ENCODE measurements at regions not wholly inside any gene's neighbourhood (a gene's known extent, or its start where the extent isn't known, plus 50 kb on each side); places are given as distances from the start of the nearest gene placed in this dataset.

DNA sequence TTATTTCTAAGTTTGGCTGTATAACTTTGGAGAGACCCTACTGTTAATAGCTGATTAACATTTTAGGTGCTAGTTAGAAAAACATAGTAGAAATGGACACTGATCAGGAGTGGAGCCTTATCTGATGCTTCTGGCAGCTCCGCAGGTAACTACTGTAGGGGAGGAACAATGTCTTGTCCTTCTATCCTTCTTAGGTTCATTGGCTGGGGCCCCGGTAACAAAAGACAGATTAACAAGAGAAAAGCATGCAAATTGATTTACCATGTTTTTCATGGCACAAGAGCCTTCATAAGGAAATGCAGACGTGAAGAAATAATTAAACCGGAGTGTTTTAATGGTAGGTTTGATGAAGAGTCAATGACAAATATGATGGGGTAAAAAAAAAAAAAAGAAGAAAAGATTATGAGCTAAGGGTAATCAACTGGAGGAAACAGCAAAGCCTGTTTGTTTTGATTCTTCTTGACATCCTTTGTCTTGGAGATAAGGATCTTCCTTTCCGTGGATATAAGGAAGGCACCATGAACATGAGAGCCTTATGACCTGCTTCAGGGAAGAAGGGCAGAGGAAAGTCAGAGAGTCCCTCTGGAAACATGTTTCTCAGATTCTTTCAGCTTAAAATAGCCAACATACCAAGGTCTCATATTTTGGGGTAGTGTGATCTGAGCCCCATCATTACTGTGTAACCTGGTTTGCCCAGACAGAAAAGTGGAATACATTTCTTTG, 62.4 kb upstream of the GCFC2 start:
- no peak overlapping the region for H3K4me3 ChIP-seq (ENCODE audit: low read length)
- intact Hi-C loops (cut with DNase I, micrococcal nuclease): no loop called here
- Mint-ChIP-seq H3K4me3 (no peak overlapping the region), H3K4me1 (ENCODE audit: low read depth) (no peaks in the 10 kb centered on the region), H3K27ac (no peak overlapping the region), H3K9me3 (no peaks in the 10 kb centered on the region), H3K27me3 (peaks cover 57% of the 10 kb centered on the region), H3K36me3 (ENCODE audit: low read depth) (no peaks in the 10 kb centered on the region)
- POLR2A ChIA-PET: no interaction called here
- no peaks in the 10 kb centered on the region for H3K4me1 ChIP-seq (ENCODE audit: insufficient read depth, low read length)
- H3K27me3 ChIP-seq (ENCODE audit: control insufficient read depth in 1 of 2, insufficient read depth in 2 of 2, low read length in 2 of 2): peaks cover 0 to 13% of the 10 kb centered on the region in 2 experiments
- no peak overlapping the region for H3K27ac ChIP-seq (ENCODE audit: low read depth in 1 of 2, low read length in 2 of 2)
- TF ChIP-seq, protein P1, sequence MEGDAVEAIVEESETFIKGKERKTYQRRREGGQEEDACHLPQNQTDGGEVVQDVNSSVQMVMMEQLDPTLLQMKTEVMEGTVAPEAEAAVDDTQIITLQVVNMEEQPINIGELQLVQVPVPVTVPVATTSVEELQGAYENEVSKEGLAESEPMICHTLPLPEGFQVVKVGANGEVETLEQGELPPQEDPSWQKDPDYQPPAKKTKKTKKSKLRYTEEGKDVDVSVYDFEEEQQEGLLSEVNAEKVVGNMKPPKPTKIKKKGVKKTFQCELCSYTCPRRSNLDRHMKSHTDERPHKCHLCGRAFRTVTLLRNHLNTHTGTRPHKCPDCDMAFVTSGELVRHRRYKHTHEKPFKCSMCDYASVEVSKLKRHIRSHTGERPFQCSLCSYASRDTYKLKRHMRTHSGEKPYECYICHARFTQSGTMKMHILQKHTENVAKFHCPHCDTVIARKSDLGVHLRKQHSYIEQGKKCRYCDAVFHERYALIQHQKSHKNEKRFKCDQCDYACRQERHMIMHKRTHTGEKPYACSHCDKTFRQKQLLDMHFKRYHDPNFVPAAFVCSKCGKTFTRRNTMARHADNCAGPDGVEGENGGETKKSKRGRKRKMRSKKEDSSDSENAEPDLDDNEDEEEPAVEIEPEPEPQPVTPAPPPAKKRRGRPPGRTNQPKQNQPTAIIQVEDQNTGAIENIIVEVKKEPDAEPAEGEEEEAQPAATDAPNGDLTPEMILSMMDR (IDR thresholded peaks at IDR 0.05): no peak
- no peak for DNase-seq
- CTCF ChIA-PET: no interaction called here
- ATAC-seq (ENCODE audit: poor library complexity): no peak
- H3K9me3 ChIP-seq (ENCODE audit: control insufficient read depth in 1 of 2, insufficient read depth in 1 of 2, low read length in 2 of 2): no peaks in the 10 kb centered on the region
- H3K36me3 ChIP-seq (ENCODE audit: insufficient read depth, low read length): no peaks in the 10 kb centered on the region

DNA sequence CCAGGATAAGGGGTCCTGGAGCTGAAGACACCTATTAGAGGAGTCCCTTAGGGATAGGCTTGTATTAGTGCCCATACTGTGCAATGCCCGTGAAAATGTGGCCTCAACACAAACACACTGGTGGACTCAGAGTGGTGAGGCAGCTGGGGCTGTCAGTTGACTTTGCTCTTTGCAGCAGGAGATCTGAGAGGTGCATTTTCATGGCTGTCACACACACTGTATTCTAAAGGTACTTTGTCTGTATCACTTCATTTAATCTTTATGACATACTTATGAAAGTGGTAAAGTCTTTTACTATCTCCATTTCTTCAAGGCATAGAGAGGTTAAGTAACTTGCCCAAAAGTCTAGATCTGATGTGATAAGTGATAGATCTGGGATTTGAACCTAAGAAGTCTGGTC, 55.1 kb upstream of the GCFC2 start:
- peaks cover 50% of the 10 kb centered on the region for H3K27me3 Mint-ChIP-seq
- TF ChIP-seq, protein P1 (IDR thresholded peaks at IDR 0.05): no peak
- ChIA-PET POLR2A (no interaction called here), CTCF (no interaction called here)
- Histone ChIP-seq H3K9me3 (ENCODE audit: control insufficient read depth in 1 of 2, insufficient read depth in 1 of 2, low read length in 2 of 2) (no peaks in the 10 kb centered on the region), H3K4me1 (ENCODE audit: insufficient read depth, low read length) (no peaks in the 10 kb centered on the region), H3K4me3 (ENCODE audit: low read length) (no peak overlapping the region), H3K36me3 (ENCODE audit: insufficient read depth, low read length) (no peaks in the 10 kb centered on the region), H3K27ac (ENCODE audit: low read depth in 1 of 2, low read length in 2 of 2) (no peak overlapping the region), H3K27me3 (ENCODE audit: control insufficient read depth in 1 of 2, insufficient read depth in 2 of 2, low read length in 2 of 2) (peaks cover 0 to 18% of the 10 kb centered on the region in 2 experiments)
- H3K27ac Mint-ChIP-seq: no peak overlapping the region
- no peak for ATAC-seq (ENCODE audit: poor library complexity)
- H3K4me1 Mint-ChIP-seq (ENCODE audit: low read depth): no peaks in the 10 kb centered on the region
- H3K9me3 Mint-ChIP-seq: no peaks in the 10 kb centered on the region
- intact Hi-C loops (cut with DNase I, micrococcal nuclease): no loop called here
- H3K36me3 Mint-ChIP-seq (ENCODE audit: low read depth): no peaks in the 10 kb centered on the region
- no peak for DNase-seq
- no peak overlapping the region for H3K4me3 Mint-ChIP-seq

DNA sequence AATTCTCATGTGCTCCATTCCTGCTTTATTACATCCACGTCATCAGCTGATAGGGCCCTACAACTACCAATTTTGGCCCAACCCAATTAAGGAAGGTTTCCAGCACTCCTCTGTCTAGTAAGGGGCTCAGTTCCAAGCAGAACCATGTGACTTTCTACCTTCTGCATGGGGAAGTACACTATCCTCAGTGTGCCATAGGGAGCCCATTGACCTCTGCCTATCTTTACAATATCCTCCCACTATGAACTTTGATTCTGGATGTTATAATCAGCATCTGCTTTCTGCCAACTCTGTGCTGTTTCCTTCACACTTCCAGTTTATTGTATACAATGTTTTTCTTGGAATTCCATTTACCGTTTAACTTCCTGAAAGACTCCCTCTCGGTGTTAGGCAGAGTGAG, 53.9 kb upstream of the GCFC2 start:
- no peaks in the 10 kb centered on the region for H3K9me3 ChIP-seq (ENCODE audit: control insufficient read depth in 1 of 2, insufficient read depth in 1 of 2, low read length in 2 of 2)
- TF ChIP-seq, protein P1 (IDR thresholded peaks at IDR 0.05): no peak

More for the DNA sequence above, 53.9 kb upstream of the GCFC2 start:
- no peak overlapping the region for H3K4me3 ChIP-seq (ENCODE audit: low read length)
- H3K27me3 ChIP-seq (ENCODE audit: control insufficient read depth in 1 of 2, insufficient read depth in 2 of 2, low read length in 2 of 2): peaks cover 0 to 18% of the 10 kb centered on the region in 2 experiments
- H3K4me1 Mint-ChIP-seq (ENCODE audit: low read depth): no peaks in the 10 kb centered on the region
- ATAC-seq (ENCODE audit: poor library complexity) (no peak), DNase-seq (no peak)
- intact Hi-C loops (cut with DNase I, micrococcal nuclease): no loop called here
- no peak overlapping the region for H3K27ac ChIP-seq (ENCODE audit: low read depth in 1 of 2, low read length in 2 of 2)
- no peaks in the 10 kb centered on the region for H3K36me3 Mint-ChIP-seq (ENCODE audit: low read depth)
- H3K27ac Mint-ChIP-seq: no peak overlapping the region
- H3K36me3 ChIP-seq (ENCODE audit: insufficient read depth, low read length): no peaks in the 10 kb centered on the region
- POLR2A ChIA-PET: no interaction called here
- H3K9me3 Mint-ChIP-seq: no peaks in the 10 kb centered on the region
- CTCF ChIA-PET: no interaction called here
- H3K4me1 ChIP-seq (ENCODE audit: insufficient read depth, low read length): no peaks in the 10 kb centered on the region
- H3K4me3 Mint-ChIP-seq: no peak overlapping the region
- peaks cover 38% of the 10 kb centered on the region for H3K27me3 Mint-ChIP-seq
